Thyroid gland (tissue), 4 donors: ENCODE measurements at regions not wholly inside any gene's neighbourhood (a gene's known extent, or its start where the extent isn't known, plus 50 kb on each side); places are given as distances from the start of the nearest gene placed in this dataset.

Source experiments
- POLR2A ChIP-seq, 2 donors: fragments of 450-650 bp; IDR thresholded peaks; one replicate each; pipeline ENCODE4 v1.6.1; 2017; ENCODE audit warnings: antibody characterized with exemption in 2 of 2, mild to moderate bottlenecking in 2 of 2, moderate library complexity in 1 of 2
- TF ChIP-seq, protein P1 (sequence below), 6 experiments: fragments of 200-600 bp in 3 of 6; fragments of 450-650 bp in 3 of 6; sonication (generic) in 3 of 6; IDR thresholded peaks; one replicate each; pipeline ENCODE4 v1.5.1; 2016 to 2019; ENCODE audit warnings: antibody characterized with exemption in 6 of 6, mild to moderate bottlenecking in 2 of 6, inconsistent platforms in 1 of 6, moderate library complexity in 1 of 6

DNA sequence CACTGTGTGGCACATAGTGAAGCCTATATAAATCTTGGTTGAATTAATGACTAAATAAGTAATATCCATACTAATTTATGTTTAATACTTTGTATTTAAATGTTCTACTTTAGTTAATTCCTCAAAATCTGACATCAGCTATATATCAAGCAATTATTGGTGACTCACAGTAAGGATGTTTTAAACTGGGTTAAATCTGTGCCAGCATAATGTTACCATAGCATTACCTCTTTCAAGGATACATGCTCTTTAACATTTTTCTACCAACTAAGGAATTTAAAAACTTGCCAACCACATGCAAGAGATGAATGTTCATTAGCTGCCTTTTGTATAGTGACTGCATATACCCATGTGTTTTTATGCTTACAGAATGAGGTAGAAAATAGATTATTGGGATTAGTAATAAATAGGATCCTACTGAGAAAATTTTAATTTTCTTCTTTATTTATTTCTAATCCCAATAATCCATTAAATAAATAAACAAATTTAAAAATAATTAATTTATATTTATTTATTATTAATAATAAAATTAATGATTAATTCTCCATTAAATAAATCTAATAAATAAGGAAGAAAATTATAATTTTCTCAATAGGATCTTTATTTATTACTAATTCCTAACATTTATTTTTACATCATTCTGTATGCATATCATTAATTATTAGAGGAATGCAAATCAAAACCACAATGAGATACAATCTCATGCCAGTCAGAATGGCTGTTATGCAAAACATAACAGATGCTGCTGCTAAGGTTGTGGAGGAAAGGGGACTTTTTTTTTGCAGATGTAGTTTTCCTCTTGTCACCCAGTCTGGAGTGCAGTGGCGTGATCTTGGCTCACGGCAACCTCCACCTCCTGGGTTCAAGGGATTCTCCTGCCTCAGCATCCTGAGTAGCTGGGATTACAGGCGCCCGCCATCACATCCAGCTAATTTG lies 410.7 kb upstream of the DSEL start:
- TF ChIP-seq, protein P1, sequence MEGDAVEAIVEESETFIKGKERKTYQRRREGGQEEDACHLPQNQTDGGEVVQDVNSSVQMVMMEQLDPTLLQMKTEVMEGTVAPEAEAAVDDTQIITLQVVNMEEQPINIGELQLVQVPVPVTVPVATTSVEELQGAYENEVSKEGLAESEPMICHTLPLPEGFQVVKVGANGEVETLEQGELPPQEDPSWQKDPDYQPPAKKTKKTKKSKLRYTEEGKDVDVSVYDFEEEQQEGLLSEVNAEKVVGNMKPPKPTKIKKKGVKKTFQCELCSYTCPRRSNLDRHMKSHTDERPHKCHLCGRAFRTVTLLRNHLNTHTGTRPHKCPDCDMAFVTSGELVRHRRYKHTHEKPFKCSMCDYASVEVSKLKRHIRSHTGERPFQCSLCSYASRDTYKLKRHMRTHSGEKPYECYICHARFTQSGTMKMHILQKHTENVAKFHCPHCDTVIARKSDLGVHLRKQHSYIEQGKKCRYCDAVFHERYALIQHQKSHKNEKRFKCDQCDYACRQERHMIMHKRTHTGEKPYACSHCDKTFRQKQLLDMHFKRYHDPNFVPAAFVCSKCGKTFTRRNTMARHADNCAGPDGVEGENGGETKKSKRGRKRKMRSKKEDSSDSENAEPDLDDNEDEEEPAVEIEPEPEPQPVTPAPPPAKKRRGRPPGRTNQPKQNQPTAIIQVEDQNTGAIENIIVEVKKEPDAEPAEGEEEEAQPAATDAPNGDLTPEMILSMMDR (IDR thresholded peaks at IDR 0.05), result no peak
- no peak for TF ChIP-seq POLR2A (IDR thresholded peaks at IDR 0.05)
